CD4-positive, alpha-beta memory T cell (primary cell): ENCODE measurements at regions not wholly inside any gene's neighbourhood (a gene's known extent, or its start where the extent isn't known, plus 50 kb on each side); places are given as distances from the start of the nearest gene placed in this dataset.
A peak's percentile ranks its signal among the peaks of the same experiment; 100 is the strongest.
"Not testable (repeated sequence)": the region's sequence is repeated elsewhere in the genome, so short reads cannot be mapped to it uniquely, and the experiment has no call there.

Experiments used
- CTCF ChIA-PET: fragments of 350-600 bp; sonication (Branson Sonifier 250); formaldehyde crosslinking; loops from one replicate; lab custom pipeline; 2021; ENCODE audit warnings: inconsistent platforms; ENCODE audit not compliant: partially characterized antibody; lab: Charles Lee
- POLR2A ChIA-PET: fragments of 350-600 bp; sonication (Branson Sonifier 250); formaldehyde crosslinking; loops from one replicate; lab custom pipeline; 2021; ENCODE audit not compliant: partially characterized antibody; lab: Charles Lee
- DNase-seq, 5 donors: peaks; one replicate each; pipeline versions ENCODE4 v3.0.0 to v3.0.0-alpha.2; 2020 to 2022; ENCODE audit warnings: mixed read lengths in 1 of 5
- H3K27ac ChIP-seq: one replicate; pipeline ENCODE4 v1.7.0; 2013; ENCODE audit warnings: low read depth, low read length
- H3K27me3 ChIP-seq: 2 replicates; pipeline ENCODE4 v1.7.0; 2013; ENCODE audit warnings: mild to moderate bottlenecking, low read length, moderate library complexity; ENCODE audit not compliant: insufficient read depth
- H3K36me3 ChIP-seq: 2 replicates; pipeline ENCODE4 v1.7.0; 2013; ENCODE audit warnings: mild to moderate bottlenecking, low read length, moderate library complexity; ENCODE audit not compliant: insufficient read depth
- H3K4me1 ChIP-seq: 2 replicates; pipeline ENCODE4 v1.7.0; 2013; ENCODE audit warnings: mild to moderate bottlenecking, low read length, moderate library complexity; ENCODE audit not compliant: insufficient read depth
- H3K4me3 ChIP-seq, 2 donors: one replicate each; pipeline ENCODE4 v1.7.0; 2013; ENCODE audit warnings: low read length in 2 of 2, mild to moderate bottlenecking in 1 of 2
- H3K9me3 ChIP-seq, 2 donors: one replicate each; pipeline ENCODE4 v1.7.0; 2013; ENCODE audit warnings: low read length in 2 of 2, control low read depth in 1 of 2; ENCODE audit not compliant: control insufficient read depth in 1 of 2
- H3K27ac Mint-ChIP-seq, 7 donors: one replicate each; pipeline ENCODE4 v1.8.0; 2020 to 2021; ENCODE audit warnings: mixed read lengths in 7 of 7, mild to moderate bottlenecking in 6 of 7, inconsistent platforms in 3 of 7, moderate library complexity in 3 of 7
- H3K27me3 Mint-ChIP-seq, 2 donors: one replicate each; pipeline ENCODE4 v1.8.0; 2020 to 2021; ENCODE audit warnings: mixed read lengths in 2 of 2
- H3K36me3 Mint-ChIP-seq, 2 donors: one replicate each; pipeline ENCODE4 v1.8.0; 2020 to 2021; ENCODE audit warnings: mixed read lengths in 2 of 2, inconsistent platforms in 1 of 2, mild to moderate bottlenecking in 1 of 2
- H3K4me1 Mint-ChIP-seq, 4 donors: one replicate each; pipeline ENCODE4 v1.8.0; 2020 to 2021; ENCODE audit warnings: mixed read lengths in 4 of 4, mild to moderate bottlenecking in 1 of 4
- H3K4me3 Mint-ChIP-seq, 8 donors: one replicate each; pipeline ENCODE4 v1.8.0; 2020 to 2021; ENCODE audit warnings: mixed read lengths in 8 of 8, mild to moderate bottlenecking in 7 of 8, moderate library complexity in 6 of 8, inconsistent platforms in 3 of 8
- H3K9me3 Mint-ChIP-seq, 8 donors: one replicate each; pipeline ENCODE4 v1.8.0; 2020 to 2021; ENCODE audit warnings: mixed read lengths in 8 of 8, mild to moderate bottlenecking in 5 of 8, inconsistent platforms in 3 of 8, moderate library complexity in 1 of 8
- intact Hi-C: fragments of 100-400 bp; cut with micrococcal nuclease; formaldehyde crosslinking; loops from one replicate; pipeline ENCODE4 v1.15.1; 2023

- peaks cover 0 to under 1% of the 10 kb centered on the region in 2 donors for H3K27me3 Mint-ChIP-seq
- H3K9me3 ChIP-seq = no peaks in the 10 kb centered on the region
- H3K27ac ChIP-seq = no peak overlapping the region
- no peaks in the 10 kb centered on the region for H3K36me3 Mint-ChIP-seq
- no peak overlapping the region for H3K4me3 ChIP-seq
- ChIA-PET POLR2A (no interaction called here), CTCF (no interaction called here)
- H3K4me3 Mint-ChIP-seq = no peak overlapping the region
- H3K4me1 ChIP-seq = no peaks in the 10 kb centered on the region
- DNase-seq = no peak
- no peak overlapping the region for H3K27ac Mint-ChIP-seq
- intact Hi-C loops = no loop called here
- no peaks in the 10 kb centered on the region for H3K27me3 ChIP-seq
- H3K9me3 Mint-ChIP-seq = peaks cover 0 to 1% (median 0%) of the 10 kb centered on the region in 8 donors
- H3K4me1 Mint-ChIP-seq = no peaks in the 10 kb centered on the region
- H3K36me3 ChIP-seq = no peaks in the 10 kb centered on the region
Observed at GRCh38 chr4:57364255-57364654, 254.1 kb upstream of the IGFBP7 start.

GRCh38 chr4:57363346-57363745, 253.2 kb upstream of the IGFBP7 start:
- Histone ChIP-seq H3K4me3 (no peak overlapping the region), H3K36me3 (no peaks in the 10 kb centered on the region), H3K27ac (no peak overlapping the region), H3K9me3 (no peaks in the 10 kb centered on the region), H3K4me1 (no peaks in the 10 kb centered on the region), H3K27me3 (no peaks in the 10 kb centered on the region)
- ChIA-PET POLR2A (no interaction called here), CTCF (no interaction called here)
- H3K9me3 Mint-ChIP-seq = peaks cover 0 to 3% (median 0%) of the 10 kb centered on the region in 8 donors
- H3K4me1 Mint-ChIP-seq = no peaks in the 10 kb centered on the region
- no peak for DNase-seq
- intact Hi-C loops = no loop called here
- no peaks in the 10 kb centered on the region for H3K36me3 Mint-ChIP-seq
- H3K4me3 Mint-ChIP-seq = no peak overlapping the region
- H3K27ac Mint-ChIP-seq = no peak overlapping the region
- H3K27me3 Mint-ChIP-seq = peaks cover 0 to 3% of the 10 kb centered on the region in 2 donors

- Mint-ChIP-seq H3K4me1 (no peaks in the 10 kb centered on the region), H3K27ac (no peak overlapping the region), H3K27me3 (peaks cover 0 to 3% of the 10 kb centered on the region in 2 donors), H3K36me3 (no peaks in the 10 kb centered on the region), H3K4me3 (no peak overlapping the region), H3K9me3 (peaks cover 0 to 3% (median 0%) of the 10 kb centered on the region in 8 donors)
- Histone ChIP-seq H3K9me3 (no peaks in the 10 kb centered on the region), H3K4me1 (no peaks in the 10 kb centered on the region), H3K36me3 (no peaks in the 10 kb centered on the region), H3K27ac (no peak overlapping the region), H3K27me3 (no peaks in the 10 kb centered on the region), H3K4me3 (no peak overlapping the region)
- ChIA-PET CTCF (no interaction called here), POLR2A (no interaction called here)
- DNase-seq = no peak
- intact Hi-C loops = no loop called here
Observed at GRCh38 chr4:57360681-57361080, 250.5 kb upstream of the IGFBP7 start.

- H3K36me3 Mint-ChIP-seq = no peaks in the 10 kb centered on the region
- no peak for DNase-seq
- intact Hi-C loops = no loop called here
- peaks cover 0 to 3% (median 0%) of the 10 kb centered on the region in 8 donors for H3K9me3 Mint-ChIP-seq
- ChIA-PET POLR2A (no interaction called here), CTCF (no interaction called here)
- H3K4me3 Mint-ChIP-seq = no peak overlapping the region
- peaks cover 0 to 3% of the 10 kb centered on the region in 2 donors for H3K27me3 Mint-ChIP-seq
- no peaks in the 10 kb centered on the region for H3K36me3 ChIP-seq
- no peak overlapping the region for H3K27ac Mint-ChIP-seq
- H3K4me1 ChIP-seq = no peaks in the 10 kb centered on the region
- no peaks in the 10 kb centered on the region for H3K4me1 Mint-ChIP-seq
- H3K27me3 ChIP-seq = no peaks in the 10 kb centered on the region
- no peak overlapping the region for H3K27ac ChIP-seq
- no peaks in the 10 kb centered on the region for H3K9me3 ChIP-seq
- no peak overlapping the region for H3K4me3 ChIP-seq
Observed at GRCh38 chr4:57355101-57355665, 245.0 kb upstream of the IGFBP7 start.

GRCh38 chr4:57351731-57352130, 241.5 kb upstream of the IGFBP7 start:
- ChIA-PET CTCF (no interaction called here), POLR2A (no interaction called here)
- no peaks in the 10 kb centered on the region for H3K4me1 ChIP-seq
- Mint-ChIP-seq H3K36me3 (no peaks in the 10 kb centered on the region), H3K9me3 (peaks cover 0 to 5% (median 2%) of the 10 kb centered on the region in 8 donors), H3K27ac (no peak overlapping the region), H3K4me3 (no peak overlapping the region), H3K27me3 (no peaks in the 10 kb centered on the region), H3K4me1 (no peaks in the 10 kb centered on the region)
- intact Hi-C loops = no loop called here
- H3K4me3 ChIP-seq = no peak overlapping the region
- DNase-seq = no peak
- no peaks in the 10 kb centered on the region for H3K9me3 ChIP-seq
- no peak overlapping the region for H3K27ac ChIP-seq
- no peaks in the 10 kb centered on the region for H3K27me3 ChIP-seq
- H3K36me3 ChIP-seq = no peaks in the 10 kb centered on the region

- H3K27me3 Mint-ChIP-seq = no peaks in the 10 kb centered on the region
- DNase-seq = no peak
- no peaks in the 10 kb centered on the region for H3K9me3 ChIP-seq
- H3K36me3 ChIP-seq = no peaks in the 10 kb centered on the region
- H3K4me1 Mint-ChIP-seq = no peaks in the 10 kb centered on the region
- no peaks in the 10 kb centered on the region for H3K36me3 Mint-ChIP-seq
- intact Hi-C loops = no loop called here
- no peak overlapping the region for H3K4me3 Mint-ChIP-seq
- no peaks in the 10 kb centered on the region for H3K4me1 ChIP-seq
- no peaks in the 10 kb centered on the region for H3K27me3 ChIP-seq
- H3K4me3 ChIP-seq = no peak overlapping the region
- POLR2A ChIA-PET = no interaction called here
- CTCF ChIA-PET = no interaction called here
- no peak overlapping the region for H3K27ac Mint-ChIP-seq
- H3K27ac ChIP-seq = no peak overlapping the region
- H3K9me3 Mint-ChIP-seq = peaks cover 0 to 4% (median 0%) of the 10 kb centered on the region in 8 donors
Observed at GRCh38 chr4:57344296-57344695, 234.1 kb upstream of the IGFBP7 start.

GRCh38 chr4:57342411-57342810, 232.2 kb upstream of the IGFBP7 start:
- Histone ChIP-seq H3K9me3 (no peaks in the 10 kb centered on the region), H3K27me3 (no peaks in the 10 kb centered on the region), H3K27ac (no peak overlapping the region), H3K4me3 (no peak overlapping the region), H3K36me3 (no peaks in the 10 kb centered on the region), H3K4me1 (no peaks in the 10 kb centered on the region)
- DNase-seq = no peak
- H3K4me1 Mint-ChIP-seq = no peaks in the 10 kb centered on the region
- ChIA-PET POLR2A (no interaction called here), CTCF (no interaction called here)
- no peak overlapping the region for H3K4me3 Mint-ChIP-seq
- no peak overlapping the region for H3K27ac Mint-ChIP-seq
- intact Hi-C loops = no loop called here
- peaks cover 0 to 4% (median 0%) of the 10 kb centered on the region in 8 donors for H3K9me3 Mint-ChIP-seq
- no peaks in the 10 kb centered on the region for H3K36me3 Mint-ChIP-seq
- no peaks in the 10 kb centered on the region for H3K27me3 Mint-ChIP-seq

- H3K27ac ChIP-seq, H3K4me1 ChIP-seq, DNase-seq, POLR2A ChIA-PET, H3K4me3 ChIP-seq, CTCF ChIA-PET, H3K27me3 Mint-ChIP-seq, intact Hi-C loops, H3K27me3 ChIP-seq, H3K4me1 Mint-ChIP-seq, H3K9me3 Mint-ChIP-seq, H3K4me3 Mint-ChIP-seq, H3K36me3 ChIP-seq, H3K36me3 Mint-ChIP-seq, H3K9me3 ChIP-seq: not testable (repeated sequence)
- peak overlapping the region in 1 of 7 donors; percentile 75 for H3K27ac Mint-ChIP-seq
Observed at GRCh38 chr4:57338861-57339260, 228.7 kb upstream of the IGFBP7 start.
